ENCODE measurements at regions not wholly inside any gene's neighbourhood (a gene's known extent, or its start where the extent isn't known, plus 50 kb on each side); places are given as distances from the start of the nearest gene placed in this dataset.

GRCh38 chr21:16388291-16388690 lies 658.5 kb downstream of the USP25 start:
- 93 to 94% methylated on average over 4 of the region's 4 CpGs for WGBS, 2 donors
- H3K36me3 ChIP-seq: no peaks in the 10 kb centered on the region
- no peaks in the 10 kb centered on the region for H3K27me3 ChIP-seq
- DNase-seq (ENCODE audit: low spot score in 2 of 2): no peak
- TF ChIP-seq POLR2A (IDR thresholded peaks at IDR 0.05): no peak
- TF ChIP-seq CTCF (IDR thresholded peaks at IDR 0.05): no peak
- no peak for TF ChIP-seq EP300 (IDR thresholded peaks at IDR 0.05)
- H3K27ac ChIP-seq: no peak overlapping the region
- no peaks in the 10 kb centered on the region for H3K9me3 ChIP-seq
- H3K4me3 ChIP-seq: no peak overlapping the region
- no peaks in the 10 kb centered on the region for H3K4me1 ChIP-seq

GRCh38 chr21:16388911-16389560 lies 659.3 kb downstream of the USP25 start:
- TF ChIP-seq CTCF (IDR thresholded peaks at IDR 0.05) (no peak), POLR2A (IDR thresholded peaks at IDR 0.05) (no peak), EP300 (IDR thresholded peaks at IDR 0.05) (no peak)
- WGBS, 2 donors: 85 to 93% methylated on average over 2 of the region's 2 CpGs

GRCh38 chr21:16389643-16390042 lies 659.9 kb downstream of the USP25 start:
- H3K4me1 ChIP-seq: no peaks in the 10 kb centered on the region
- TF ChIP-seq CTCF (IDR thresholded peaks at IDR 0.05) (no peak), EP300 (IDR thresholded peaks at IDR 0.05) (no peak), POLR2A (IDR thresholded peaks at IDR 0.05) (no peak)
- 78% methylated on average over 2 of the region's 2 CpGs for WGBS, 2 donors
- H3K9me3 ChIP-seq: no peaks in the 10 kb centered on the region
- no peaks in the 10 kb centered on the region for H3K27me3 ChIP-seq
- H3K4me3 ChIP-seq: no peak overlapping the region
- H3K36me3 ChIP-seq: no peaks in the 10 kb centered on the region
- no peak overlapping the region for H3K27ac ChIP-seq
- no peak for DNase-seq (ENCODE audit: low spot score in 2 of 2)

More at GRCh38 chr21:16388911-16389560, 659.3 kb downstream of the USP25 start:
- Histone ChIP-seq H3K36me3 (no peaks in the 10 kb centered on the region), H3K4me3 (no peak overlapping the region), H3K27ac (no peak overlapping the region), H3K4me1 (no peaks in the 10 kb centered on the region), H3K9me3 (no peaks in the 10 kb centered on the region), H3K27me3 (no peaks in the 10 kb centered on the region)
- DNase-seq (ENCODE audit: low spot score in 2 of 2): no peak

- TF ChIP-seq EP300 (IDR thresholded peaks at IDR 0.05): no peak
- TF ChIP-seq CTCF (IDR thresholded peaks at IDR 0.05): no peak
- TF ChIP-seq POLR2A (IDR thresholded peaks at IDR 0.05): no peak
- H3K4me3 ChIP-seq: no peak overlapping the region
- no peak for DNase-seq (ENCODE audit: low spot score in 2 of 2)
- H3K9me3 ChIP-seq: no peaks in the 10 kb centered on the region
- no peak overlapping the region for H3K27ac ChIP-seq
- H3K36me3 ChIP-seq: peaks cover 0 to 4% (median 0%) of the 10 kb centered on the region in 3 donors
- no peaks in the 10 kb centered on the region for H3K27me3 ChIP-seq
- 75 to 98% methylated on average over 2 of the region's 2 CpGs for WGBS, 2 donors
- no peaks in the 10 kb centered on the region for H3K4me1 ChIP-seq
Measured at GRCh38 chr21:16395285-16395684, 665.5 kb downstream of the USP25 start.

GRCh38 chr21:16402752-16403151 lies 673.0 kb downstream of the USP25 start:
- H3K4me1 ChIP-seq: peaks cover 0 to 5% (median 0%) of the 10 kb centered on the region in 4 donors
- H3K36me3 ChIP-seq: peaks cover 0 to 4% (median 0%) of the 10 kb centered on the region in 3 donors
- no peaks in the 10 kb centered on the region for H3K27me3 ChIP-seq
- peaks cover 0 to 6% (median 0%) of the 10 kb centered on the region in 4 donors for H3K9me3 ChIP-seq
- no peak overlapping the region for H3K4me3 ChIP-seq
- no peak for DNase-seq (ENCODE audit: low spot score in 2 of 2)
- no peak overlapping the region for H3K27ac ChIP-seq
- TF ChIP-seq POLR2A (IDR thresholded peaks at IDR 0.05) (no peak), CTCF (IDR thresholded peaks at IDR 0.05) (no peak), EP300 (IDR thresholded peaks at IDR 0.05) (no peak)
